OCI-LY7 (cell line): ENCODE measurements at regions not wholly inside any gene's neighbourhood (a gene's known extent, or its start where the extent isn't known, plus 50 kb on each side); places are given as distances from the start of the nearest gene placed in this dataset.
A peak's percentile ranks its signal among the peaks of the same experiment; 100 is the strongest.

Source experiments
- BruUV-seq: library from RNA; stranded (reverse); fragments of 400-500 nt; replicated peaks from 2 replicates; lab custom pipeline; 2021; lab: Mats Ljungman, UMichigan
- CTCF ChIA-PET: fragments of 300-600 bp; sonication (Branson Sonifier 250); formaldehyde crosslinking; loops from one replicate; lab custom pipeline; 2022; ENCODE audit warnings: antibody characterized with exemption; ENCODE audit not compliant: unreplicated experiment; lab: Charles Lee
- POLR2A ChIA-PET: fragments of 300-600 bp; sonication (Branson Sonifier 250); formaldehyde crosslinking; loops from one replicate; lab custom pipeline; 2022; ENCODE audit warnings: antibody characterized with exemption; lab: Charles Lee
- DNase-seq: peaks from one replicate; pipeline ENCODE4 v3.0.0-alpha.2; 2015; ENCODE audit warnings: low spot score
- H2AFZ ChIP-seq: fragments of 200-600 bp; sonication (generic), shearing (Covaris generic); 2 replicates; pipeline ENCODE4 v1.6.1; 2014; ENCODE audit warnings: mild to moderate bottlenecking, antibody characterized with exemption, low read length, moderate library complexity
- H3K27ac ChIP-seq: fragments of 200-600 bp; sonication (generic); 2 replicates; pipeline ENCODE4 v1.5.1; 2014; ENCODE audit warnings: mixed run types, low read depth, mild to moderate bottlenecking, moderate library complexity, low read length, inconsistent platforms; ENCODE audit not compliant: poor library complexity, severe bottlenecking
- H3K36me3 ChIP-seq: fragments of 200-600 bp; sonication (generic); 2 replicates; pipeline ENCODE4 v1.6.1; 2014; ENCODE audit warnings: mild to moderate bottlenecking, antibody characterized with exemption, low read length, moderate library complexity, mixed read lengths; ENCODE audit not compliant: insufficient read depth
- H3K4me1 ChIP-seq: fragments of 200-600 bp; sonication (generic); 2 replicates; pipeline ENCODE4 v1.5.1; 2014; ENCODE audit warnings: mild to moderate bottlenecking, low read length; ENCODE audit not compliant: insufficient read depth, poor library complexity, severe bottlenecking
- H3K4me2 ChIP-seq: fragments of 200-600 bp; sonication (generic); 2 replicates; pipeline ENCODE4 v1.6.1; 2014; ENCODE audit warnings: mild to moderate bottlenecking, low read length
- H3K4me3 ChIP-seq: fragments of 200-600 bp; sonication (generic); 2 replicates; pipeline ENCODE4 v1.5.1; 2014; ENCODE audit warnings: mild to moderate bottlenecking, low read depth, low read length; ENCODE audit not compliant: poor library complexity, severe bottlenecking
- H3K79me2 ChIP-seq: fragments of 200-600 bp; sonication (generic); 2 replicates; pipeline ENCODE4 v1.6.1; 2016; ENCODE audit warnings: low read depth, mild to moderate bottlenecking, low read length, moderate library complexity, mixed read lengths; ENCODE audit not compliant: insufficient read depth
- H3K9me2 ChIP-seq: fragments of 200-600 bp; sonication (generic); 2 replicates; pipeline ENCODE4 v1.6.1; 2016; ENCODE audit warnings: mild to moderate bottlenecking, low read length, mixed read lengths; ENCODE audit not compliant: insufficient read depth
- H3K9me3 ChIP-seq: fragments of 200-600 bp; sonication (generic); 2 replicates; pipeline ENCODE4 v1.6.1; 2014; ENCODE audit warnings: mild to moderate bottlenecking, mixed run types, low read length, mixed read lengths
- H4K20me1 ChIP-seq: fragments of 200-600 bp; sonication (generic); 2 replicates; pipeline ENCODE4 v1.6.1; 2014; ENCODE audit warnings: mild to moderate bottlenecking, antibody characterized with exemption, low read length, moderate library complexity, mixed read lengths; ENCODE audit not compliant: insufficient read depth
- EZH2phosphoT487 ChIP-seq: fragments of 200-600 bp; sonication (generic); IDR thresholded peaks from 2 replicates; pipeline ENCODE4 v1.6.1; 2018; ENCODE audit warnings: low read depth, borderline replicate concordance, mild to moderate bottlenecking, mixed run types, antibody characterized with exemption, low read length, moderate library complexity, mixed read lengths
- intact Hi-C: fragments of 100-400 bp; cut with micrococcal nuclease; formaldehyde crosslinking; loops from one replicate; pipeline ENCODE4 v1.10.0; 2022; ENCODE audit not compliant: unreplicated experiment
- TF ChIP-seq, protein P1 (sequence below): fragments of 200-600 bp; sonication (generic); conservative IDR thresholded peaks from 2 replicates; pipeline ENCODE4 v1.5.1; 2014; ENCODE audit warnings: mild to moderate bottlenecking, antibody characterized with exemption, low read length, moderate library complexity, mixed read lengths

- Histone ChIP-seq H3K9me3 (no peaks in the 10 kb centered on the region), H3K4me1 (no peaks in the 10 kb centered on the region), H4K20me1 (no peaks in the 10 kb centered on the region), H3K4me3 (no peak overlapping the region), H3K4me2 (no peak overlapping the region), H3K9me2 (no peaks in the 10 kb centered on the region), H3K27ac (no peak overlapping the region), H3K79me2 (no peaks in the 10 kb centered on the region), H2AFZ (no peak overlapping the region), H3K36me3 (no peaks in the 10 kb centered on the region)
- intact Hi-C loops = no loop called here
- TF ChIP-seq, protein P1, sequence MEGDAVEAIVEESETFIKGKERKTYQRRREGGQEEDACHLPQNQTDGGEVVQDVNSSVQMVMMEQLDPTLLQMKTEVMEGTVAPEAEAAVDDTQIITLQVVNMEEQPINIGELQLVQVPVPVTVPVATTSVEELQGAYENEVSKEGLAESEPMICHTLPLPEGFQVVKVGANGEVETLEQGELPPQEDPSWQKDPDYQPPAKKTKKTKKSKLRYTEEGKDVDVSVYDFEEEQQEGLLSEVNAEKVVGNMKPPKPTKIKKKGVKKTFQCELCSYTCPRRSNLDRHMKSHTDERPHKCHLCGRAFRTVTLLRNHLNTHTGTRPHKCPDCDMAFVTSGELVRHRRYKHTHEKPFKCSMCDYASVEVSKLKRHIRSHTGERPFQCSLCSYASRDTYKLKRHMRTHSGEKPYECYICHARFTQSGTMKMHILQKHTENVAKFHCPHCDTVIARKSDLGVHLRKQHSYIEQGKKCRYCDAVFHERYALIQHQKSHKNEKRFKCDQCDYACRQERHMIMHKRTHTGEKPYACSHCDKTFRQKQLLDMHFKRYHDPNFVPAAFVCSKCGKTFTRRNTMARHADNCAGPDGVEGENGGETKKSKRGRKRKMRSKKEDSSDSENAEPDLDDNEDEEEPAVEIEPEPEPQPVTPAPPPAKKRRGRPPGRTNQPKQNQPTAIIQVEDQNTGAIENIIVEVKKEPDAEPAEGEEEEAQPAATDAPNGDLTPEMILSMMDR = no peak
- TF ChIP-seq EZH2phosphoT487 = no peak
- CTCF ChIA-PET = no interaction called here
- POLR2A ChIA-PET = no interaction called here
- BruUV-seq = no TSS peak
- no peak for DNase-seq
Measured at GRCh38 chr6:40743690-40744446, 156.7 kb upstream of the LRFN2 start.

GRCh38 chr6:40743226-40743625 is 156.1 kb upstream of the LRFN2 start:
- Histone ChIP-seq H4K20me1 (no peaks in the 10 kb centered on the region), H3K4me3 (no peak overlapping the region), H3K9me3 (no peaks in the 10 kb centered on the region), H3K4me1 (no peaks in the 10 kb centered on the region), H2AFZ (no peak overlapping the region), H3K27ac (no peak overlapping the region), H3K4me2 (no peak overlapping the region), H3K9me2 (no peaks in the 10 kb centered on the region), H3K36me3 (no peaks in the 10 kb centered on the region), H3K79me2 (no peaks in the 10 kb centered on the region)
- BruUV-seq = no TSS peak
- CTCF ChIA-PET = no interaction called here
- peak; percentile 22 for DNase-seq
- POLR2A ChIA-PET = no interaction called here
- intact Hi-C loops = no loop called here
- no peak for TF ChIP-seq EZH2phosphoT487
- TF ChIP-seq, protein P1 = no peak

DNA sequence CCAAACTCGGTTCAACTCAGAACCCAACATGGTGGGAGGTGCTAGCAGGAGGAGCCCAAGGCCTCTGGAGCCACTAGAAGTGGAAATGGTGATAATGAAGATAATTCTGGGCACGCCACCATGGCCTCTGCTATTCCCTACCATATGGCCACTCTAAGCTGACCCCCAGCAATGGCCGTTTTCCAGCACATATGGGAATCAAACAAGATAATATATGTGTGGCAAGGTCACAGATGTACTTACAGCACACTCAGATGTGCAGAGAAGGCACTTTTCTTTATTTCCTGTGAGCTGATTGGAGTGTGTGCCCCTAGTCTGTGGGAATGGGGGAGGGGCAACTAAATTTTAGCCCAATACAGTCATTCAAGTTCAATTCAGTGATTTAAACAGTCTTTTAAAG is 153.4 kb upstream of the LRFN2 start:
- Histone ChIP-seq H3K4me2 (no peak overlapping the region), H3K9me3 (no peaks in the 10 kb centered on the region), H3K4me1 (no peaks in the 10 kb centered on the region), H4K20me1 (no peaks in the 10 kb centered on the region), H3K9me2 (no peaks in the 10 kb centered on the region), H3K79me2 (no peaks in the 10 kb centered on the region), H3K4me3 (no peak overlapping the region), H3K27ac (no peak overlapping the region), H3K36me3 (no peaks in the 10 kb centered on the region), H2AFZ (no peak overlapping the region)
- BruUV-seq = no TSS peak
- ChIA-PET CTCF (no interaction called here), POLR2A (no interaction called here)
- DNase-seq = no peak
- intact Hi-C loops = no loop called here
- TF ChIP-seq EZH2phosphoT487 = no peak
- TF ChIP-seq, protein P1 = no peak
